HG03571 (cell line): ENCODE measurements at regions not wholly inside any gene's neighbourhood (a gene's known extent, or its start where the extent isn't known, plus 50 kb on each side); places are given as distances from the start of the nearest gene placed in this dataset.
"Not testable (repeated sequence)": the region's sequence is repeated elsewhere in the genome, so short reads cannot be mapped to it uniquely, and the experiment has no call there.

Source experiments
- ATAC-seq: cut with Tn5 transposase; IDR thresholded peaks from one replicate; pipeline ENCODE4 v1.9.1; 2021; ENCODE audit not compliant: unreplicated experiment

DNA sequence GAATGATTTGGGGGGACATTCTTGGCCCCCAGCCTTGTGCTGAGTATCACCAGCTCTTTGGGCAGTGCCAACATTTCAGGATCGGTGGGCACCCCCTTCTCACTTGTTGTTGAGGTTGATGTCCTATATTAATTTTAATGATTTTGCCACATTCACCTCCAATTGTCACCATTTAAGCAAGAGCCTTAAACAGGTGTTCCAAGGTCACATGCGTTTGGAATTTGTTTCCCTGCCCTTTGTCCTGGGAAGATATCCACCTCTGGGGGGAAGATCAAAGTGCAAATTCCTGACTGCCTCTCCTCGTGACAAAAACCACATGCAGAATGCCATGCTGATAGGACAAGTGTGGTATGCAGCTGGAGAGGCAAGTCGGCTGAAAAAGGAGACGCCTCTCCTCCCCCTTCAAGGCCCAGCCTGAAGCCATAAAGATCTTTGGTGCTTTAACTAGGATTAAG lies 72.5 kb upstream of the ID2 start:
- no peak for ATAC-seq

GRCh38 chr2:8610775-8611174 lies 71.1 kb upstream of the ID2 start:
- not testable (repeated sequence) for ATAC-seq

- no peak for ATAC-seq
These were observed 70.6 kb upstream of the ID2 start for GRCh38 chr2:8611246-8611645.

- ATAC-seq = no peak
These were observed 70.2 kb upstream of the ID2 start for GRCh38 chr2:8611700-8612099.

DNA sequence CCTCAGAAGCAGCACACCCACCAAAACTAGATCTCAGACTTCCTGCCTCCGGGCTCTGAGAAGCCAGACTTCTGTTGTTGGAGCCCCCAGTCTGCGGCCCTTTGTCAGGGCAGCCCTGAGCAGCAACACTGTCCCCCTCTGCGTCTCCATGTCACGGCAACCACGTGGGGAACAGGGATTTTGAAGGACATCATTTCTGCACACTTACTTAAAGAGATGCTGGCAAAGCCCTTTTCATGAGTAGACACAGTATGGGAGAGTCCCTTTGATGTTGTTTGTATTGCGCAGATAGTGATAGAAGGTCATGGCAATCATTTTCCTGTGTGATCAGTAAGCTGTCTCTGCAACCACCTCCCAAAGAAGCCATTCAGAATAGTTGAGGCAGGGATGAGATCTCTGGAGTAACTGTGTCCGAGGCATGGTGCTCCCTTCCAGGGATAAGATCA lies 69.1 kb upstream of the ID2 start:
- ATAC-seq = no peak

DNA sequence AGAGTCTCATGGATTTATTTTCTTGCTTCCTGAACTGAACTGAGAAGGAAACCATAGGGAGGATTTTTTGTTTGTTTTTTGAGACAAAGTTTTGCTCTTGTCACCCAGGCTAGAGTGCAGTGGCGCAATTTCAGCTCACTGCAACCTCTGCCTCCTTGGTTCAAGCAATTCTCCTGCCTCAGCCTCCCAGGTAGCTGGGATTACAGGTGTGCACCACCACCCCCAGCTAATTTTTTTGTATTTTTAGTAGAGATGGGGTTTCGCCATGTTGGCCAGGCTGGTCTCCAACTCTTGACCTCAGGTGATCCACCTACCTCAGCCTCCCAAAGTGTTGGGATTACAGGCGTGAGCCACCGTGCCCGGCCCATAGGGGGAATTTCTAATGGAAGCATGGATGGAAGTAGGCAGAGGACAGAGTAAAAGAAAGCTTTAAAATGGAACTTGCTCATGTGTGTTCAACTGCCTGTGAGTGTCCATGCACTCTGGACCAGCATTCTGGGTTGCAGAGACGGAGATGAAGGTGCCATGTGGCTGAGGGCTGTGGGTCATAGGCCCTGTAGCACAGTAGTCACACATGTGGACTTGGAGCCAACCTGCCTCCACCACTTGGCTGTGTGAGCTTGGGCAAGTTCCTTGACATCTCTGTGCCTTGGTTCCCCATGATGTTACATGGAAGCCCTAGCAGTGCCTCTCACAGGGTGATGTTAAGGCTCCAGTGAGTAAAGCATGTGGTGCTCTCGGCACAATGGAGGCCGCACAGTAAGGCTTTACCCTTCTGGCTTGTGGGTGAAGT lies 68.5 kb upstream of the ID2 start:
- ATAC-seq = not testable (repeated sequence)

DNA sequence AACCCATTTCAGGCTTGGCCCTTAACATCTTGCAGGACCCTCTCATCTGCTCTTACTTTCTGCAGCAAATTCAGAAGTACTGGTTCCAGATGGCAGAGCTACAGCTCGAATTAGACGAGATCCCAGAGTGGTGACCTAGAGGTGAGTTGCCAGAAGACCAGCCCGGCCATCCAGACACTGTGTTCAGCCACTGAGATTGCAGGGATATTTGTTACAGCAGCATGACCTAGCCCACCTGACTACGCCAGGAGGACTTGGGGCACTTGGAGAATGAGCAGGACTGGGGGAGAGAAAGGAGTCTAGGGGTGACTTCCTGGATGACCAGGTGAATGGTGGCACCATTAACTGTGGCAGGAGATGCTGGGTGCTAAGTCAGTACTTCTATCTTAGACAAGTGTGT lies 67.2 kb upstream of the ID2 start:
- no peak for ATAC-seq

- no peak for ATAC-seq
These were observed 66.6 kb upstream of the ID2 start for GRCh38 chr2:8615252-8615575.

GRCh38 chr2:8615576-8616281 lies 66.1 kb upstream of the ID2 start:
- no peak for ATAC-seq

- ATAC-seq = no peak
These were observed 64.8 kb upstream of the ID2 start for GRCh38 chr2:8617048-8617447.

GRCh38 chr2:8617590-8617989 lies 64.3 kb upstream of the ID2 start:
- ATAC-seq = no peak

GRCh38 chr2:8619071-8619470 lies 62.8 kb upstream of the ID2 start:
- no peak for ATAC-seq

GRCh38 chr2:8620611-8621382 lies 61.1 kb upstream of the ID2 start:
- ATAC-seq = no peak

- no peak for ATAC-seq
These were observed 59.5 kb upstream of the ID2 start for GRCh38 chr2:8622199-8622911.

- no peak for ATAC-seq
These were observed 58.9 kb upstream of the ID2 start for GRCh38 chr2:8622924-8623465.

DNA sequence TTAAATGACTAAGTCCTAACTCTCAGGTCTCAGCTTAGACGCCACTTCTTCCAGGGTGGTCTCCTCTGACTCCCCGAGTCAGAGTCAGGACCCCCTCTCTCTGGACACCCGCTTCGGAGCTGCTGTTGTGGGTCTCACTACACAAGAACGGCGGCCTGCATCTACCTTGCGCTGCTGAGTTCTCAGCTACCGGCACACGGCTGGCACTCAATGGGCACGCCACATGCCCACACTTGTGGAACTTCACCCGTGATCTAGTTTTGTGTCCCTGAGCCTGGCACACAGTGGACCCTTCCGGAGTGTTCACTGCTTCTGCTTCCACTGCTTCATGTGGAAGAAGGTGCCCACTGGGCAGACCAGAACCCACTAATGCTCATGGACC lies 58.3 kb upstream of the ID2 start:
- ATAC-seq = no peak

GRCh38 chr2:8623958-8624591 lies 57.8 kb upstream of the ID2 start:
- ATAC-seq = no peak

GRCh38 chr2:8624855-8625398 lies 56.9 kb upstream of the ID2 start:
- ATAC-seq = no peak

DNA sequence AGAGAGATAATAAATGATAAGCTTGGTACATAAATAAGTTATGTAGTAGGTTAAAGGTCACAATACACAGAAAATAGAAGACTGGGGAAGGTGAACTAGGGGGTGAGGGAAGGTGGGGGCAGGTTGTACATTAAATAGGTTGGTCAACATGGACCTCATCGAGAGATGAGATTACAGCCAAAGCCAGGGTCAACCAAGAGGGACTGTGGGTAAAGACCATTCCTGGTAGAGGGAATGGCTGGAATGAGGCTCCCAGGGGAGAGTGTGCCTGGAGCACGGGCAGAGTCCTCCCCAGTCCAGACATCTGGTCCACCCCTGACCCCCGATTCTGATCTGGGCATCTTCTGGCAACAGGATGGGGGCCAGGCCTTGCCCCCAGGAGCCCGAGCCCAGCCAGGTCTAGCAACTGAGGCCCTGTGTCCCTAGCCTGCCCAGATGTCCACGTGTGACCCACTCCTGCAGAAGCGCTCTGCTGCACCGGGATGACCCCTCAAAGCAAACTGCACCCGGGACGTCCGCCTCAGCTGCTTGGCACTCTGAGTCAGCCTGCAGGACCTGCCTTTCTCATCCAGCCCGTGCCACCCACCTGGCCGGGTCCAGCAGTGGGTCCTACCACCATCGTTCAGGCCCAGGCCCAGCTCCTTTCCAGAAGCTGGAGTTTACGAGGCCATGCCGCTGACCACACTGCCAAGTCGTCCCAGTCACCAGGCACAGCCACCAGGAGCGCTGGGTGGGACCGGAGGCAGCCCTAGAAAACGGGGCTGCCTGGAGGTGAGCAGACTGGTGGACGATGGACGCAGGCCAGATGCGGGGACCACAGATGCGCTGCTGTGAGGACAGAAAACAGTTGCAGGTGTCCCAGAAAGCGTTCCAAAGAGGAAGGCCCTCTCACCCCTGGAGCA lies 56.2 kb upstream of the ID2 start:
- ATAC-seq = no peak
